ENCODE measurements at regions not wholly inside any gene's neighbourhood (a gene's known extent, or its start where the extent isn't known, plus 50 kb on each side); places are given as distances from the start of the nearest gene placed in this dataset.

- peaks cover 21% of the 10 kb centered on the region for H3K9me3 Mint-ChIP-seq (ENCODE audit: low read depth)
- no peak overlapping the region for H3K4me3 Mint-ChIP-seq (ENCODE audit: unreplicated experiment)
- peaks cover 1% of the 10 kb centered on the region for H3K27me3 Mint-ChIP-seq (ENCODE audit: low read depth)
- H3K4me1 Mint-ChIP-seq (ENCODE audit: low read depth) = no peaks in the 10 kb centered on the region
- no peak for DNase-seq (ENCODE audit: low spot score)
- no peak for TF ChIP-seq CTCF (IDR thresholded peaks at IDR 0.05)
- H3K36me3 Mint-ChIP-seq (ENCODE audit: low read depth) = no peaks in the 10 kb centered on the region
- H3K27ac Mint-ChIP-seq (ENCODE audit: unreplicated experiment) = no peak overlapping the region
Measured at GRCh38 chr5:6905883-6906282, 192.7 kb downstream of the TENT4A start.

DNA sequence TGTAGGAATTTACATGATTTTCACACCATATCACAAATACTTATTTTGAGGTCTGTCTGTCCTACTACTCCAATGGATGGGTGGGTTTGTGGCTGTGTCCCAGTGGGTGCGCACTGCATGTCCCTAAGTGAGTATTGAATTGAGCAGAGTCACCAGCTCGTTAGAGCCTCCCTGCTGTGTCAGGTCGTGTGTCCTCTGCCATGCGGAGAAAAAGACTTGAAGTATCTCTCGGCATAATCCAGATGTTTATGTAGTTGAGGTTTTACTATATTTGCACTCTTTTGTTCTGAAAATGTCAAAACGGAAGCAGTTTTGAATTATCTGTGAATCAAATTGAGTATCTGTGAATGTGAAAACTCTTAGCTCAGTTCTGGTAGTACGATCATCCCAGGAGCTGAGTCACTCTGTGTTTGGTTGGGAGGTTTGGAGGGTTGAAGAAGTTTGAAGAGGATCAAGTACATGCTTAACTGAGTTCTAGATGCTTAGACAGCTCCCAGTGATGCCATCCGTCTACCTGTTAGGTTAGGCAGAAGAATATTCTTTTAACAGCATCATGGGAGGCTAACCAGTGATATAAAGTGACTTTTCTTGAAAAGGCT, 194.2 kb downstream of the TENT4A start:
- no peak overlapping the region for H3K4me3 Mint-ChIP-seq (ENCODE audit: unreplicated experiment)
- peaks cover 3% of the 10 kb centered on the region for H3K27me3 Mint-ChIP-seq (ENCODE audit: low read depth)
- H3K9me3 Mint-ChIP-seq (ENCODE audit: low read depth) = peaks cover 21% of the 10 kb centered on the region
- H3K4me1 Mint-ChIP-seq (ENCODE audit: low read depth) = no peaks in the 10 kb centered on the region
- no peaks in the 10 kb centered on the region for H3K36me3 Mint-ChIP-seq (ENCODE audit: low read depth)
- TF ChIP-seq CTCF (IDR thresholded peaks at IDR 0.05) = no peak
- H3K27ac Mint-ChIP-seq (ENCODE audit: unreplicated experiment) = no peak overlapping the region
- no peak for DNase-seq (ENCODE audit: low spot score)

- no peak overlapping the region for H3K4me3 Mint-ChIP-seq (ENCODE audit: unreplicated experiment)
- no peak for TF ChIP-seq CTCF (IDR thresholded peaks at IDR 0.05)
- no peaks in the 10 kb centered on the region for H3K4me1 Mint-ChIP-seq (ENCODE audit: low read depth)
- H3K9me3 Mint-ChIP-seq (ENCODE audit: low read depth) = peaks cover 6% of the 10 kb centered on the region
- no peaks in the 10 kb centered on the region for H3K36me3 Mint-ChIP-seq (ENCODE audit: low read depth)
- H3K27ac Mint-ChIP-seq (ENCODE audit: unreplicated experiment) = no peak overlapping the region
- DNase-seq (ENCODE audit: low spot score) = no peak
- peaks cover 3% of the 10 kb centered on the region for H3K27me3 Mint-ChIP-seq (ENCODE audit: low read depth)
Measured at GRCh38 chr5:6909901-6910300, 196.7 kb downstream of the TENT4A start.

DNA sequence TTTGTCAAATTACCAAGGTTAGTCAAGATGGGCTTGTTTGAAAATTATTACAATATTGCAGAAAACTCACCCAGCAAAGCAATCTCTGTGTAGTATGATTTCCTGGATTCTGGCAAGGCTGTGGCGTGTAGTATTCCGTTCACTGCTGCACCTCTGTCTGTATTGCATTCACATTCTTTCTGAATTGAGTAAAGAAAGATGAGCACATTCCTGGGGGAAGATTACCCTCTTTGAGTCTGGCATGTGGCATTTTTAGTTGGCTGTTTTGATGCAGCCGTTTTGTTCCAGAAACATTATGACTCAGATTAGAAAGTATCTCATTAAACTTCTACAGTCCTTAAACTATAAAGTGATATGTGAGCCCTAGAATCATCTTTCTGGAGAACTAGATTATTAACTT, 197.7 kb downstream of the TENT4A start:
- no peak for TF ChIP-seq CTCF (IDR thresholded peaks at IDR 0.05)
- Mint-ChIP-seq H3K27me3 (ENCODE audit: low read depth) (peaks cover 3% of the 10 kb centered on the region), H3K4me3 (ENCODE audit: unreplicated experiment) (no peak overlapping the region), H3K36me3 (ENCODE audit: low read depth) (no peaks in the 10 kb centered on the region), H3K9me3 (ENCODE audit: low read depth) (peaks cover 6% of the 10 kb centered on the region), H3K27ac (ENCODE audit: unreplicated experiment) (no peak overlapping the region), H3K4me1 (ENCODE audit: low read depth) (no peaks in the 10 kb centered on the region)
- no peak for DNase-seq (ENCODE audit: low spot score)

GRCh38 chr5:6914347-6914746, 201.1 kb downstream of the TENT4A start:
- peaks cover 3% of the 10 kb centered on the region for H3K9me3 Mint-ChIP-seq (ENCODE audit: low read depth)
- no peaks in the 10 kb centered on the region for H3K4me1 Mint-ChIP-seq (ENCODE audit: low read depth)
- H3K27ac Mint-ChIP-seq (ENCODE audit: unreplicated experiment) = no peak overlapping the region
- DNase-seq (ENCODE audit: low spot score) = no peak
- H3K4me3 Mint-ChIP-seq (ENCODE audit: unreplicated experiment) = no peak overlapping the region
- peaks cover 2% of the 10 kb centered on the region for H3K27me3 Mint-ChIP-seq (ENCODE audit: low read depth)
- no peaks in the 10 kb centered on the region for H3K36me3 Mint-ChIP-seq (ENCODE audit: low read depth)
- no peak for TF ChIP-seq CTCF (IDR thresholded peaks at IDR 0.05)
